ENCODE measurements at regions not wholly inside any gene's neighbourhood (a gene's known extent, or its start where the extent isn't known, plus 50 kb on each side); places are given as distances from the start of the nearest gene placed in this dataset.
"Not testable (repeated sequence)": the region's sequence is repeated elsewhere in the genome, so short reads cannot be mapped to it uniquely, and the experiment has no call there.

DNA sequence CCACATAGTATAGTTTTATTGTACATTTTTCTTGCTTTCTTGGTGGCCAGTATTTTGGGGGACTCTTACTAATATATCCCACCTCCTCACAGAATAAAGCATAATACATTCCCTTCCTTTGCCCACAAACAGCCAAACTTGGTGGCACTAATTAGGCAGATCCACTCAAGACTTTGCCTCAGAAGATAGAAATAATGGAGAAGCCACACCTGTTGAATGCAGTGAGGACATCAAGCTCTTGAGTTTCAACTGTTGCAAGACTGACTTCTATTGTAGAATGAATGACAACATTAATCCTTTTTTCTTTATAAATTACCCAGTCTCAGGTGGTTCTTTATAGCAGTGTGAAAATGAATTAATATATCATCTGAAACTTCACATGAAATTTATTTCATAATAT is 1183.6 kb upstream of the ATXN8OS start:
- no peak for DNase-seq
- in situ Hi-C loops (cut with MboI; ENCODE audit: low pct_unique_long_range_greater_than_20kb, low sequenced_read_pairs): no loop called here

DNA sequence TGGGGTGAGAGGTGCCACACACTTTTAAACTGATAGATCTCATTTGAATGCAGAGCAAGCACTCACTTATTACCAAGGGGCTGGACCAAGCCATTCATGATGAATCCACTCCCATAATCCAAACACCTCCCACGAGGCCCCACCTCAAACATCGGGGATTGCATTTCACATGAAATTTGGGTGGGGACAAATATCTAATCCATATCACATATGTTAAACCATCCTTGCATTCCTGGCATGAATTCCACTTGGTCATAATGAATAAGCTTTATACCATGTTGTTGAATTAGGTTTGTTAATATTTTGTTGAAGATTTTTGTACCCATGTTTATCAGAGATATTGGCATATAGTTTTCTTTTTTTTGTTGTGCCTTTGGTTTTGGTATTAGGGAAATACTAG is 1198.7 kb upstream of the ATXN8OS start:
- no peak for DNase-seq
- in situ Hi-C loops (cut with MboI; ENCODE audit: low pct_unique_long_range_greater_than_20kb, low sequenced_read_pairs): no loop called here

DNA sequence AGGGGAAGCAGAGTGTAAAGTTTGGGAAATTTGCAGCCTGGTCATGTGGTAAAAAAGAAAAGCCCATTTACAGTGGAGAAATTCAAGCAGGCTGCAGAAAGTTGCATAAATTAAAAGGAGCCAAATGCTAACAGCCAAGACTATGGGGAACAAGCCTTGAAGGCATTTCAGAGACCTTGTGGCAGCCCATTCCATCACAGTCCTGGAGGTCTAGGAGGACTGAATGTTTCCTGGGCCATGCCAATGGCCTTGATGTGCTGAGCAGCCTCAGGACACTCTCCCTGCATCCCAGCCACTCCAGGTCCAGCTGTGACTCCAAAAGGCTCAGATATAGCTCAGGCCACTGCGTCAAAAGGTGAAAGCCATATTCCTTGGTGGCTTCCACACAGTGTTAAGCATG is 1202.4 kb upstream of the ATXN8OS start:
- no peak for DNase-seq
- in situ Hi-C loops (cut with MboI; ENCODE audit: low pct_unique_long_range_greater_than_20kb, low sequenced_read_pairs): no loop called here

DNA sequence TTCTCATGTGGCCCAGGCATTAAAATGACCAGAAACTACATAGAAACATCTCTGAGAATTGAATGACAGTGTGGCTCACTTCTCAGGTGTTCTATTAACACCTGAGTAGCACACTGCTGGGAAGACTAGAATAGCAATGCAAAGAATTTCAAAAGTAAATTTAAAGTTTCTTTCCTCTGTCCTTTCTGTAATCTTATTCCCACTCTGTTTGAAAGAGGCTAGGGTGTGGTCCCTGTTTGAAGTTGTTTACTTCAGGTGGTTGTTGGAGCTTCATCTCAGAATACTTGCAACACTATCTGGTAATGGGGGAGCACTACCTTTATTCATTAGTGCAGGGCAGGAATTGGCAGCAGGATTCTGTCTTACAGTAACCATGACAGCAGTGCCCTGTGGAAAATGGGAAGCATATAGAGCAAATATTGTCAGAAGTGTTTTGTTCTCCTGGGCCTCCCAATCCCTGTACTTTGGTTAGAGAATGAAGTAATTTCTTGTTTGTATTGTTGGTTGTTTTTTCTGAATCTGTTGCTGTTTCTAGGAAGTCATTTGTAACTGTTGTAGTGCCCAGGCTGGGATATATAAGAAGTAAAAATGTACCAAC is 1210.2 kb upstream of the ATXN8OS start:
- DNase-seq: no peak
- in situ Hi-C loops (cut with MboI; ENCODE audit: low pct_unique_long_range_greater_than_20kb, low sequenced_read_pairs): no loop called here

DNA sequence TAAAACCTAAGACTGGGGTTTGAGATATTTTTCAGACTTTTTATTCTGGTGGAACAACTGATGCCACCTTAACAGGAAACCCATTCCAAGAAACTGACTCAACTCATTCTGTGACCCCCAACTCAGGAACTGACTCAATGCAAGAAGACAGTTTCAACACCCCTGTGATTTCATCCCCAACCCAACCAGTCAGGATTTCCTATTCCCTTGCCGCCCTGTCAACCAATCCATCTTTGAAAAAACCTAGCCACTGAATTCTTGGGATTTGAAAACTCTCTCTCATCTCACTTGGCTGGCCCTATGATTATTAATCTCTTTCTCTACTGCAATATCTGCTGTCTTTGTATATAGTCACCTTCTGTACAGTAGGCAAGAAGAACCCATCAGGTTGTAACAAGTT is 1211.9 kb upstream of the ATXN8OS start:
- in situ Hi-C loops (cut with MboI; ENCODE audit: low pct_unique_long_range_greater_than_20kb, low sequenced_read_pairs): no loop called here
- no peak for DNase-seq

DNA sequence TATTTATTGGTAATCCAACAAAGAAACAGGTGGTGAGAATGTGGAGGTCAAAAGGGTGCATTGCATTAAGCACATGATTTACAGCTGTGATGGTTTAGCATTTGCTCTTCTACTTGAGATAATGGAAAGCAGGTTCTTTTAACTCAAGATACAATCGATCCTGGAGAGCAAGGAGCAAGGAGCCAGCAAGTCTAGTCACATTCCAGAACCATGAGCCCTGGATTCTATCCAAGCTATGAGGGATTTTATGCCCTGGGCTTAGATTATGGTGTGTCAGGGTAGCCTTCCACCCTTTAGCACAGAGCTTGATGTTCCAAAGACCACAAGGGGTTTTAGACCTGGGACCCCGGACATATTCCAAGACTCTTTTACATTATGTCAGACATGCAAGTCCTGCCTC is 1213.9 kb upstream of the ATXN8OS start:
- in situ Hi-C loops (cut with MboI; ENCODE audit: low pct_unique_long_range_greater_than_20kb, low sequenced_read_pairs); DNase-seq: not testable (repeated sequence)

DNA sequence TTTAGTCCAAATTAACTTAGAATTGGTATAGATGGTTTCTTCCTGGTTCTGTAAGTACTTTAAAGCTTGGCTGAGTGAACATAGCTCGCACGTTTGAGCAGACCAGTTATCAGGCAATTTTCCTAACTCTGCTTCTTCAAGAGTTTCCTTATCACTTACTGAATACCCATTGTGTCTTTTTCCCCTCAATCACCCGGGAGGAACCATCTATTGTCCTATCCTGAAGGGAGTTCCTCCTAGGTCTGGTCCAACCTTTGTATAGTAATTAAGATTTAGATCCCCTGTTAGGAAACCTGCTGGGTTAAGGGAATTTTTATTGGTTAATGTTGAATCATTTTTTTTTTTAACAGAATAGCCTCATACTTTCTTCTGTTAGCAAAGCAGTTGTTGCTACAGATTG is 1215.0 kb upstream of the ATXN8OS start:
- DNase-seq; in situ Hi-C loops (cut with MboI; ENCODE audit: low pct_unique_long_range_greater_than_20kb, low sequenced_read_pairs): not testable (repeated sequence)

DNA sequence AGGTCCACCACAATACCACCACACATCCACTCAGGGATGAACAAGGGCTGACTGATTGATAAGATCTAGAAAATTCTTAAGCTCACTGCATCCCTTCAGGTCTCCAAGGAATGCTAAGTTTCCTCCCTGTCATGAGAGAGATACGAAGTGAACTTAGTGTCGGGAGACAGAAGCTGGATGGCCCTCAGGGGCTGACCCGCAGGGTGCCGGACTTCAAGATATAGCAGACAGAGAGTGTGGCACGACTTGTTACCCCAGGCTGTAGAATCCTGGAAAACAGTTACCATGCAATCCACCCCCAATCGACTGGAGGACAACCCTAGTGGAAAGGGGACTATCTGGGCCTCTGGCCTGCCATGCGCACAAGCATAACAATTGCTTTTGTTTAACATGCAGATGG is 1217.5 kb upstream of the ATXN8OS start:
- DNase-seq; in situ Hi-C loops (cut with MboI; ENCODE audit: low pct_unique_long_range_greater_than_20kb, low sequenced_read_pairs): not testable (repeated sequence)

DNA sequence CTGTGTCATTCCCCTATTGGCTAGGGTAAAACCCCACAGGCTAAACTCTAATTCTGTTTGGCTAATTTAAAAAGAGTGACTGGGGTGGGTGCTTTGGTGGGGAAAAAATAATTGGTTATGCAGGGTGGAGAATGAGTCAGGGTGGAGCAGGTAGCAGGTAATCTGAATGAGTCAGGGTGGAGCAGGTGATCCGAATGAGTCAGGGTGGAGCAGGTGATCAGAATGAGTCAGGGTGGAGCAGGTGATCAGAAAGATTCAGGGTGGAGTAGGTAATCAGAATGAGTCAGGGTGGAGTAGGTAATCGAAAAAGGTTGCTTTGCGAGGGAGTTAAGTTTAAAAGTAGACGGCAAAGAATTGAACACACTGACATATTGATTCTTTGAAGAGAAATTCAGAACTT is 1218.8 kb upstream of the ATXN8OS start:
- no peak for DNase-seq

DNA sequence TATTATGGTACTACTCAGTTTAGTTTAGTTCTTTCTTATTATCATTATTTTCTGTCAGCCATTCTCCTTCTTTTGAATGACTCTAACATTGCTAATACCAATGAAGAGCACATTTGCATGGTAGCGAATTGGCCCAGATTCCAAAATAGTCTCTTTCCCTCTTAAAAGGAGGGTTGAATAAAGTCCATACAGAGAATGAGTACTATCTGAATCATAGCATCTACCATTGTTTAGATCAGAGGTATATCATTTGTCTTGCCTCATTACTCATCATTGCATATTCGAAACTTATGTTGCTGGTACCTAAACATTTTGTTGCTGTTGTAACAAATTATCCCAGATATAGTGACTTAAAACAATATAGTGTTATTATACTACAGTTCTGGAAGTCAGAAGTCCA is 1235.3 kb upstream of the ATXN8OS start:
- DNase-seq: no peak
- in situ Hi-C loops (cut with MboI; ENCODE audit: low pct_unique_long_range_greater_than_20kb, low sequenced_read_pairs): no loop called here

More for the DNA sequence above, 1218.8 kb upstream of the ATXN8OS start:
- in situ Hi-C loops (cut with MboI; ENCODE audit: low pct_unique_long_range_greater_than_20kb, low sequenced_read_pairs): no loop called here

DNA sequence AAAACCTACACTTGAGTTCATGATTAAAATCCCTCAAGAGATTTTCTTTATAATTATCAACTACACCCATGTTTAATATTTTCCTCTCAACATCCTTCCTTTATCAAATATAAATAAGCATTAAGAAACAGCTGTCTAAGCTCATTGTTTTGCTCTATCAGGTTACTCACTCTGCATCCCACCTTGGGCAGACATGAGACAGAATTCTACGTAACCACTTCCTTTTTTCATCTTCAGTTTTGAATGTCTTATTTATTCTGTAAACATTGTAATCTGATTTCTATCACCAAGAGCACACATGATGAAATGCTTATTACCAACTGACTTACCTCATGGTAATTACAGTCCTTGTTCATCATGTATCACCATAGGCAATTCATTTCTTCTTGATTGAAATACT is 1256.6 kb upstream of the ATXN8OS start:
- in situ Hi-C loops (cut with MboI; ENCODE audit: low pct_unique_long_range_greater_than_20kb, low sequenced_read_pairs): no loop called here
- no peak for DNase-seq

DNA sequence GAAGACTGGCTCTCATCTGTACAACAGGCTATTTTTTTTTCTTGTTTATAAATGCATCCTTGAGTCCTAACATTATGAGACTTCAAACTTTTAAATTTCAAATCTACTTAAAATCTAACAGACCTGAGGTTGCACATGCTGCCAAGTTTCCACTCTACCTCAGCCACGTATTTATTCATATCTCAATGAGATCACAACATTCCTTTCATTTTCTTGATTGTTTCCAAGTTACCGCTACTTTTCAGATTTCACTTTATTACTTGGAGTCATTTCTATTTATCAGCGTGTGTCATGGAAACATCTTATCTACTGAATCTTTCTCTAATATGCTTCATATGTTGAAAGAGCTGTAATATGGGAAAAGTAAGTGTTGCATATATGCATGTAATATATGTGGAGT is 1257.5 kb upstream of the ATXN8OS start:
- in situ Hi-C loops (cut with MboI; ENCODE audit: low pct_unique_long_range_greater_than_20kb, low sequenced_read_pairs): no loop called here
- no peak for DNase-seq

DNA sequence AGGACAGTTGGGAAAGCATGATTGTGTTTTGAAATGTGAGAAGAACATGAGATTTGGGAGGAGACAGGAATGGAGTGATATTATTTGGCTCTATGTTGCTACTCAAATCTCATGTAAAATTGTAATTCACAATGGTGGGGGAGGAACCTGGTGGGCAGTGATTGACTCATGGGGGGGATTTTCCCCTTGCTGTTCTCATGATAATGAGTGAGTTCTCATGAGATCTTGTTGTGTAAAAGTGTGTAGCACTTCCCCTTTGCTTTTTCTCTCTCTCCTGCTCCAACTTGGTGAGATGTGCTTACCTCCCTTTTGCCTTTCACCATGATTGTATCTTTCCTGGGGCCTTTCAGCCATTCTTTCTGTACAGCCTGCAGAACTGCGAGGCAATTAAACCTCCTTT is 1261.0 kb upstream of the ATXN8OS start:
- in situ Hi-C loops (cut with MboI; ENCODE audit: low pct_unique_long_range_greater_than_20kb, low sequenced_read_pairs): no loop called here
- DNase-seq: no peak

DNA sequence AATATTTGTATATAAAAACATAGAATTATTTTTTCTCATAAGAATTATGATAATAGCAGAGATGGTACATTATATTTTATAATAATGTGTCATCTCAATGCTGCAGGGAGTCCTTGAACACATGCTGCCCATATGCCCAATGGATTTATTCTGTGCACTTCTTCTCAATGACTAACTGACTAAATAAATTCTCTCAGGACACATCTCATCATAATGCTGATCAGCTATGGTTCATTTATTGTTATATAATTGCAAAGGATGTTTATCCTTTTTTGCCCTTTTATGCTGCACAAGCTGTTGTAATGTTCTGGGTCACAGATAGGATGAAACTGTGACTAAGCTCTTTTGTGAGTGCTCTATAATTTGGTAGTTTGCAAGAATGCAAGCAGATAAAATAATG is 1273.3 kb upstream of the ATXN8OS start:
- in situ Hi-C loops (cut with MboI; ENCODE audit: low pct_unique_long_range_greater_than_20kb, low sequenced_read_pairs): no loop called here
- no peak for DNase-seq

DNA sequence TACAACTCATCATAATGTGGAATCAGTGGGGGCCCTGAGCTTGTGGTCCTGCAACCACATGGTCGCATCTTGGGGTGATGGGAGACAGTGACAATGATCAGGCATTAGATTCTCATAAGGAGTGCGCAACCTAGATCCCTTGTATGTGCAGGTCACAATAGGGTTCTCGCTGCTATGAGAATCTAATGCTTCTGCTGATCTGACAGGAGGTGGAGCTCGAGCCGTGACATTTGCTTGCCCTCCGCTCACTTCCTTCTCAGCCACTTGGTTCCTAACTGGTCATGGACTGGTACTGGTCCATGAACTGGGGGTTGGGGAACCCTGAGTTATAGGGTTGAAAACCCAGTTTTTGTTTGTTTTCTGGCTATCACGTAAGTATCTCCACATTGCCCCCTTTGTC is 1290.9 kb upstream of the ATXN8OS start:
- DNase-seq: no peak
- in situ Hi-C loops (cut with MboI; ENCODE audit: low pct_unique_long_range_greater_than_20kb, low sequenced_read_pairs): no loop called here

DNA sequence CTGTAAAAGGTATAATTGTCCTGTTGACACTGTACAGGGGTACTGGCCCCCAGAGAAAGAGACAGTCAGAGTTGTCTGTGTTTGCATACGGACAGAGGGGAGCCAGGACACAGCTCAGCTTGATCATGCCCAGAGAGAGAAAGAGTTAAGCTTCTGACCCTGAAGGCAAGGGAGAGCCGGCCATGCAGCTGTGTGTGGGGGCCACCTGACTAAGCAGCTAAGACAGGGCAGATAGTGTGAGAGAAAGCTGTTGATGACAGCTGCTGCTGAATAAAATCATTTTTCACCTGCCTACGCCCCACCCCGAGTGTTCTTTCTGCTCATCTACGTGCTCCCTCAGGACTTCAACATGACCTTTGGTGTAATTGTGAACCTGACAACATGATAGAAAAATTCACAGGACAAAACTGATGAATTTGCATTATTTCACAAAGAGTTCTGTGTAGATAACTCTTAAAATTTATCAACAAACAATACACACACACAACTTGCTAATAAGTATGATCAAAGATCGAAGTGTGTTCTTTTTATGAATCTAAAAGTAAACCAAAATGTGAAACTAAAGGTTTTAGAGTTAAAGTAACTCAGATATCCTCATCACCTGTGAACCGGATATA is 1294.3 kb upstream of the ATXN8OS start:
- no peak for DNase-seq
- in situ Hi-C loops (cut with MboI; ENCODE audit: low pct_unique_long_range_greater_than_20kb, low sequenced_read_pairs): no loop called here

DNA sequence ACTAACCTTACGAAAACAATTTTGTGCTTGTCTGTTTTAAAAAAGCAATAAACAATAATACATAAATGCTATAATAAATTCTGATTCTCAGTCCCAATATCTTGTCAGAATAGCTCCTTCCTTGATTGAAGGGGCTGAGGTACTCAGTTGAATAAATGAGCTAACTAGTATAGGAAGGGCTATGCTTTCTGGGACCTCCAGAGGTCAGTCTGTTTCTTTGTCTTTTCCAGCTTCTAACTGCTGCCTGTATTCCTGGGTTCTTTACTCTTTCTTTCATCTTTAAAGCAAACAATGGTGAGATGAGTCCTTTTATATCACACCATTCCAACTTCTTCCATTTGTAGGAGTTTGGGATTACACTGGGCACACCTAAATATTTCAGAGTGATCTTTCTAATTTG is 1297.0 kb upstream of the ATXN8OS start:
- DNase-seq: peak; percentile 23
- in situ Hi-C loops (cut with MboI; ENCODE audit: low pct_unique_long_range_greater_than_20kb, low sequenced_read_pairs): no loop called here

DNA sequence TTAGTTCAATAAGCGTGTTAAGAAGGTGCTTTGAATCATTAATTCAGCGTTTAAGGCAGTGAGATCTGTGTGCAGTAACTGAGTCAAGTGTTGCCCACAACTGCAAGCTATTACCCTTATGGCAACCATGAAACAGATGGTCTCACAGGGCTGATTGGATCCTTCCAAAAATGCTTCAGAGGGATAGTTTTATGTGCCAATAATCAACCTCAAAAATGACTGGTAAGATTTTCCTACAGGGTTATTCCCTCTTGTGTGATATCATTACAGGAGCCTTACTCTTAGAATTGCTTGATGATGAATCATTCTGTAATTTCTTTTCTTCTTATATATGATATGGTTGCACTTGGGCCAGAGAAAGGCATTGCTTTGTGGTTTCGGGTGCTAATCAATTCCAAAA is 1299.2 kb upstream of the ATXN8OS start:
- in situ Hi-C loops (cut with MboI; ENCODE audit: low pct_unique_long_range_greater_than_20kb, low sequenced_read_pairs): no loop called here
- no peak for DNase-seq

DNA sequence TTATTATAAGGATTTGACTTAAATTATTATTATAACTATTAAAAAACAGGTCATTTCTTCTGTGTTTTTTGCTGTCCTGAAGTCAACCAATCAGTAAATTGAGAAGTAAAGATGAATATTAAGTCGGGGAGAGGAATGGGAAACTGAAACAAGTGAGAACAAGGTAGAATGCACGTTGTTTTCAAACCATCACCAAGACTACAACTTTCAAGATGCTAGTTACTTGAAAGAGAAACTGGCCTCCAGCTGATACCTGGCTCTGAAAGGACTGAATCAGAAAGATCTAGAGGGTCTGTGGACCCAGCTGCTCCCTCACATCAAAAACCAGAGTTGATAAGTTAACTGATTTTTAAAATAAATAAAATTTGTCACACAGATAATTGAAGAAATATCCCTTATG is 1301.5 kb upstream of the ATXN8OS start:
- in situ Hi-C loops (cut with MboI; ENCODE audit: low pct_unique_long_range_greater_than_20kb, low sequenced_read_pairs): no loop called here
- no peak for DNase-seq

DNA sequence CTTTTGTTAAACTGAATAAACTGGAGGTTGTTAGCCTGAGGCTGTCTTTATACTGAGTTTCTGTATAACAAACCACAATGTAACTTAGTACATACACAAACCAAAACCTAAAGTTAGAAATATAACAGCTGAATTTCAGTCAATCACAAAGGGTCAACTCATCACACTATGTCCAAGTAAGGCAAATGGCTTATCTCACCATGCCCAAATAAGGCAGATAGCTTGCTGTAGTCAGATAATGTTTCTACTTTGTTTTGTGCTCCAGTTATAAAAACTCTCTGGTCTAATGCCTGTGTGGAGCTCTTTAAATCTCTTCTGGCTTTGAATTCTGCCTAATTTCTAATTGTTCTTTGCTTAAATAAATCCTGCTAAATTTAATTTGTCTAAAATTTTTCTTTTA is 1323.4 kb upstream of the ATXN8OS start:
- in situ Hi-C loops (cut with MboI; ENCODE audit: low pct_unique_long_range_greater_than_20kb, low sequenced_read_pairs): no loop called here
- no peak for DNase-seq

DNA sequence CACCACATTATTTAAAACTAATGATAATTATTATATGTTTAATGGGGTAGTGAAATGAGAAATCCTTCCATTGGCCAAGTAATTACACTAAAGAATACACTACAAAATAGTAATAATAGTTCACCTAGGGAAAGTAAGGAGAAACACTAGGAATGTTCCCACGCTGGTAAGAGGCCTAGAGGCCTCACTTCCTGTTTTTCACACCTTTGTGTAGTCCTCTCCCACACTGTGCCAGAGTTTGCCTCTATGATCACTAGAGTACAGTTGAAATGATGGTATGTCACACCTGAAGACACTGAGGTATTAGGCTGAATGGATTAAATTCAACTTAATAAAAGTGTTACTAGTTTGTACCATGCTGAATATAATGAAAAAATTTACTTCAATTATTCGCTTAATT is 1348.0 kb upstream of the ATXN8OS start:
- in situ Hi-C loops (cut with MboI; ENCODE audit: low pct_unique_long_range_greater_than_20kb, low sequenced_read_pairs): no loop called here
- peak; percentile 1 for DNase-seq
